ENCODE measurements at regions not wholly inside any gene's neighbourhood (a gene's known extent, or its start where the extent isn't known, plus 50 kb on each side); places are given as distances from the start of the nearest gene placed in this dataset.
"Not testable (repeated sequence)": the region's sequence is repeated elsewhere in the genome, so short reads cannot be mapped to it uniquely, and the experiment has no call there.

DNA sequence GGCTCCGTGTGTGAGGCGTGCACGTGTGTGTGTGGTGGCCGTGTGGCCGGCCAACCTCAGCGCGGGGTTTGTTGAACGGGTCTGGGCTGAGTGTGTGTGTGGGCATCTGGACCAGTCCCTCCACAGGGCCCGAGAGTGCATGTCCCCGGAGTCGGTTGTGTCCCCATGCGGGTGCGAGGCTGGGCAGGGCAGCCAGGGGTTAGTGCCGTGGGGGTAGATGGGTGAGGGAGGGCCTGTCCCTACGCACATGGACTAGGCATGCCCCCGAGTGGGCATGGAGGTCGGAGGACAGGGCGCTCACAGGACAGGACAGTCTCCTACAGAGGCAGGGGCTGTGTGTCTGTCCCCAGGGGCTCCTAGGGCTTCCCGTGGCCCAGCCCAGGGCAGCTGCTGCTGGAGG is 116.1 kb downstream of the TMEM121 start:
- TF ChIP-seq, protein P1, sequence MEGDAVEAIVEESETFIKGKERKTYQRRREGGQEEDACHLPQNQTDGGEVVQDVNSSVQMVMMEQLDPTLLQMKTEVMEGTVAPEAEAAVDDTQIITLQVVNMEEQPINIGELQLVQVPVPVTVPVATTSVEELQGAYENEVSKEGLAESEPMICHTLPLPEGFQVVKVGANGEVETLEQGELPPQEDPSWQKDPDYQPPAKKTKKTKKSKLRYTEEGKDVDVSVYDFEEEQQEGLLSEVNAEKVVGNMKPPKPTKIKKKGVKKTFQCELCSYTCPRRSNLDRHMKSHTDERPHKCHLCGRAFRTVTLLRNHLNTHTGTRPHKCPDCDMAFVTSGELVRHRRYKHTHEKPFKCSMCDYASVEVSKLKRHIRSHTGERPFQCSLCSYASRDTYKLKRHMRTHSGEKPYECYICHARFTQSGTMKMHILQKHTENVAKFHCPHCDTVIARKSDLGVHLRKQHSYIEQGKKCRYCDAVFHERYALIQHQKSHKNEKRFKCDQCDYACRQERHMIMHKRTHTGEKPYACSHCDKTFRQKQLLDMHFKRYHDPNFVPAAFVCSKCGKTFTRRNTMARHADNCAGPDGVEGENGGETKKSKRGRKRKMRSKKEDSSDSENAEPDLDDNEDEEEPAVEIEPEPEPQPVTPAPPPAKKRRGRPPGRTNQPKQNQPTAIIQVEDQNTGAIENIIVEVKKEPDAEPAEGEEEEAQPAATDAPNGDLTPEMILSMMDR (IDR thresholded peaks at IDR 0.05; ENCODE audit: low read depth, low read length, poor library complexity, severe bottlenecking): not testable (repeated sequence)
- not testable (repeated sequence) for TF ChIP-seq EZH2phosphoT487 (IDR thresholded peaks at IDR 0.05; ENCODE audit: borderline replicate concordance, low read length)

Data from DOHH2 (cell line).